Renal cortical epithelial cell (primary cell): ENCODE measurements at regions not wholly inside any gene's neighbourhood (a gene's known extent, or its start where the extent isn't known, plus 50 kb on each side); places are given as distances from the start of the nearest gene placed in this dataset.

Source experiments
- DNase-seq: peaks from one replicate; pipeline ENCODE4 v3.0.0-alpha.2; 2011; ENCODE audit warnings: low read depth

- no peak for DNase-seq
Observed at GRCh38 chr7:15860264-15860949, 173.9 kb upstream of the MEOX2 start.

GRCh38 chr7:15857026-15857425, 170.5 kb upstream of the MEOX2 start:
- no peak for DNase-seq

GRCh38 chr7:15856311-15856710, 169.8 kb upstream of the MEOX2 start:
- DNase-seq: no peak

- no peak for DNase-seq
Observed at GRCh38 chr7:15855525-15856109, 169.1 kb upstream of the MEOX2 start.

GRCh38 chr7:15854841-15855524, 168.5 kb upstream of the MEOX2 start:
- no peak for DNase-seq

- peak; percentile 67 for DNase-seq
Observed at GRCh38 chr7:15853832-15854470, 167.5 kb upstream of the MEOX2 start.

- no peak for DNase-seq
Observed at GRCh38 chr7:15851201-15851600, 164.7 kb upstream of the MEOX2 start.

GRCh38 chr7:15848901-15849300, 162.4 kb upstream of the MEOX2 start:
- DNase-seq: no peak

- no peak for DNase-seq
Observed at GRCh38 chr7:15848362-15848761, 161.9 kb upstream of the MEOX2 start.

GRCh38 chr7:15845868-15846267, 159.4 kb upstream of the MEOX2 start:
- no peak for DNase-seq

GRCh38 chr7:15845461-15845860, 159.0 kb upstream of the MEOX2 start:
- DNase-seq: no peak

- peak; percentile 21 for DNase-seq
Observed at GRCh38 chr7:15839416-15840100, 153.1 kb upstream of the MEOX2 start.

- DNase-seq: no peak
Observed at GRCh38 chr7:15838265-15838664, 151.8 kb upstream of the MEOX2 start.

- DNase-seq: no peak
Observed at GRCh38 chr7:15837306-15837950, 150.9 kb upstream of the MEOX2 start.

GRCh38 chr7:15836651-15837050, 150.2 kb upstream of the MEOX2 start:
- DNase-seq: no peak

GRCh38 chr7:15836041-15836440, 149.6 kb upstream of the MEOX2 start:
- DNase-seq: peak; percentile 18

- DNase-seq: no peak
Observed at GRCh38 chr7:15834446-15834845, 148.0 kb upstream of the MEOX2 start.

GRCh38 chr7:15832996-15833395, 146.5 kb upstream of the MEOX2 start:
- DNase-seq: no peak

GRCh38 chr7:15831606-15832005, 145.1 kb upstream of the MEOX2 start:
- DNase-seq: no peak

GRCh38 chr7:15829691-15830090, 143.2 kb upstream of the MEOX2 start:
- DNase-seq: no peak

GRCh38 chr7:15828881-15829280, 142.4 kb upstream of the MEOX2 start:
- no peak for DNase-seq
